ENCODE measurements at regions not wholly inside any gene's neighbourhood (a gene's known extent, or its start where the extent isn't known, plus 50 kb on each side); places are given as distances from the start of the nearest gene placed in this dataset.

DNA sequence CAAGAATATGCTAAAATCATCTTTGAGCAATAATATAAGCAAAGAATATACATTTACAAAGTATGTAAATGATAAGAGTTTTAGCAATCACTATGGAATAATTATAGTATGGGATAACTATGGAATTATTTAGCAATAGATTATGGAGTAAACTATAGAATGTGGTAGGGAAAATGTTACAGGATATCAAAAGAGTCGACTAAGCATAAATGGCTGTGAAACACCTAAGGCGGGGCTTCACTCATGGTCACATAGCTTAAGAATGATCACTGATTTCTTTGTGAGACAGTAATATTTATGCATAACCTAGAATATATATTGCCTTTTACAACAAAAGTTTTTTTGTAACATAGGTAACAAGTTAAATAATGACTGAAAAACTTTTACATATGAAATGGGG lies 2049.7 kb downstream of the ARAP2 start:
- Histone ChIP-seq H3K27ac (ENCODE audit: low read depth, low read length) (no peak overlapping the region), H3K27me3 (ENCODE audit: control insufficient read depth, insufficient read depth, low read length) (no peaks in the 10 kb centered on the region), H3K9ac (ENCODE audit: low read length) (no peak overlapping the region), H3K4me3 (ENCODE audit: low read depth, low read length) (no peak overlapping the region), H3K9me3 (ENCODE audit: control insufficient read depth, insufficient read depth, low read depth, low read length) (no peaks in the 10 kb centered on the region), H3K4me1 (ENCODE audit: control insufficient read depth, insufficient read depth, low read length) (no peaks in the 10 kb centered on the region), H3K36me3 (ENCODE audit: control insufficient read depth, insufficient read depth, low read length) (no peaks in the 10 kb centered on the region)

DNA sequence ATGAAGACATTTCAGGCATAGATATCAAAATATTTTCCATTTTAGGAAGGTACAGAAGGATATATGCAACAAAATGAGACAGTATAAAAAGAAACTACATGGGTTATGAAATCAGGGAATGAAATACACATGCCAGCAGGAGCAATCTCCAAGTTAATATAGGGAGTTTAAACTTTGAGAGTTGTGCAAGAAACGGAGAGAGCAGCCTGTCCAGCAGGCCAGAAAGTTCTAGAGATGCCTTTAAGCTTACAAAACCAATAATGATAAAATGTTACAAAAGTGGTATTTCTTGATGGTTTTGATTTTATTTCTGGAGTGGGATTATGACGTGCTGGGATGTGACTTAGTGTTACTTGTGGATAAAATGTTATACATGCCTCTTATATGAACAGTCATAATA lies 2047.9 kb downstream of the ARAP2 start:
- Histone ChIP-seq H3K9me3 (ENCODE audit: control insufficient read depth, insufficient read depth, low read depth, low read length) (0 out of 2 replicates have a peak, but pooled peaks cover 2% of the 10 kb centered on the region), H3K4me3 (ENCODE audit: low read depth, low read length) (no peak overlapping the region), H3K4me1 (ENCODE audit: control insufficient read depth, insufficient read depth, low read length) (no peaks in the 10 kb centered on the region), H3K27ac (ENCODE audit: low read depth, low read length) (no peak overlapping the region), H3K27me3 (ENCODE audit: control insufficient read depth, insufficient read depth, low read length) (no peaks in the 10 kb centered on the region), H3K36me3 (ENCODE audit: control insufficient read depth, insufficient read depth, low read length) (no peaks in the 10 kb centered on the region), H3K9ac (ENCODE audit: low read length) (no peak overlapping the region)

DNA sequence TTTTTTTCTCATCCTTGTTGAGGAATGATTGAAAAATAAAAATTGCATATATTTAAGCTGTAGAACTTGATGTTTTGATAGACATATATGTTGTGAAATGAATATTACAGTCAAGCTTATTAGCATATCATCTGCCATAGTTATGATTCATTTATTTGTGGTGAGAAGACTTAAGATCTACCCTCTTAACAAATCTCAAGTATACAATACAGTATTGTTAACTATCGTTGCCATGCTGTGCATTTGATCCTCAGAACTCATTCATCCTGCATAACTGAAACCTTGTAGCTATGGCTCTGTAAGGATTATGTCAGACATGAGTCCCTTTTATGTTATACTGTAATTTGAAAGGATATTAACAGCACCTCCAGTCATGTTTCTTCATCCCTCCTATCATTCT lies 2045.3 kb downstream of the ARAP2 start:
- Histone ChIP-seq H3K9ac (ENCODE audit: low read length) (no peak overlapping the region), H3K27ac (ENCODE audit: low read depth, low read length) (no peak overlapping the region), H3K9me3 (ENCODE audit: control insufficient read depth, insufficient read depth, low read depth, low read length) (0 out of 2 replicates have a peak, but pooled peaks cover 2% of the 10 kb centered on the region), H3K4me3 (ENCODE audit: low read depth, low read length) (no peak overlapping the region), H3K27me3 (ENCODE audit: control insufficient read depth, insufficient read depth, low read length) (no peaks in the 10 kb centered on the region), H3K4me1 (ENCODE audit: control insufficient read depth, insufficient read depth, low read length) (no peaks in the 10 kb centered on the region), H3K36me3 (ENCODE audit: control insufficient read depth, insufficient read depth, low read length) (no peaks in the 10 kb centered on the region)

DNA sequence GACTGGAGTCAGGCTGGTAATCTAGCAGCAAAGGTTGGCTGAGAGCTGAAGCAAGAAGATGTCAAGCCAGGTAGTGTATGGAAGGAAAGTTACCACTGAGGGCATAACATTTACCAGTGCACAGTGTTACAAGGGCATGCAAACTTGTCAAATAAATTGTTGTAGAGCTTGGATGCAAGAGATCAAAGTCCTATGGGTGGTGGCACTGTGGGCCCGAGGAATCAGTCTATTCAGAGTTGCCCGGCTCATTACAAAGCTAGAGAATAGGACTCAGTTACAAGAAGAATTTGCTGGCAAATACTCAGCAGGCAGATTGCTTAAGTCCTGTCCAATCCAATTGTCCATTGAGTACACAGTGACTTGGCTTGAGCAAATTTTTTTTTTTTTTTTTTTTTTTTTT lies 2043.8 kb downstream of the ARAP2 start:
- Histone ChIP-seq H3K4me3 (ENCODE audit: low read depth, low read length) (no peak overlapping the region), H3K9ac (ENCODE audit: low read length) (no peak overlapping the region), H3K4me1 (ENCODE audit: control insufficient read depth, insufficient read depth, low read length) (no peaks in the 10 kb centered on the region), H3K9me3 (ENCODE audit: control insufficient read depth, insufficient read depth, low read depth, low read length) (0 out of 2 replicates have a peak, but pooled peaks cover 2% of the 10 kb centered on the region), H3K27me3 (ENCODE audit: control insufficient read depth, insufficient read depth, low read length) (no peaks in the 10 kb centered on the region), H3K36me3 (ENCODE audit: control insufficient read depth, insufficient read depth, low read length) (no peaks in the 10 kb centered on the region), H3K27ac (ENCODE audit: low read depth, low read length) (no peak overlapping the region)

DNA sequence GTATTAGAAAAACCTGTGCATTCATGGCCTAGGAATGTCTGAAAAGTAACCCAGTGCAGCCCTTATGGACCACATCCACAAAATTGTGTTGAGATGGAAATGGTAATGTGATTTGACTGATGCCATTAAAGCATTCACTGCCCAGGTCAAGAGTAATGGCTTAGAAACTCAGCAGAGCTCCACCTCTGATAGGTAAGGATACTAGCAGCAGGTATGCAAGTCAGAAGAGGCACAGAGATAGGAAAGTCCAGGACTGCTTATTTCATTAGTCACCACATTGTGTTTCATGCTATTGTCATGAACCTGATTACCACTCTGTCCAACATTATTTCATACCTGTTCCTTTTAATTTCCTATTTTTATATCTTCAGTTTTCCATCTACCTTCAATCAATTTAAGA lies 2042.2 kb downstream of the ARAP2 start:
- Histone ChIP-seq H3K9me3 (ENCODE audit: control insufficient read depth, insufficient read depth, low read depth, low read length) (peaks cover 16% of the 10 kb centered on the region), H3K9ac (ENCODE audit: low read length) (no peak overlapping the region)

DNA sequence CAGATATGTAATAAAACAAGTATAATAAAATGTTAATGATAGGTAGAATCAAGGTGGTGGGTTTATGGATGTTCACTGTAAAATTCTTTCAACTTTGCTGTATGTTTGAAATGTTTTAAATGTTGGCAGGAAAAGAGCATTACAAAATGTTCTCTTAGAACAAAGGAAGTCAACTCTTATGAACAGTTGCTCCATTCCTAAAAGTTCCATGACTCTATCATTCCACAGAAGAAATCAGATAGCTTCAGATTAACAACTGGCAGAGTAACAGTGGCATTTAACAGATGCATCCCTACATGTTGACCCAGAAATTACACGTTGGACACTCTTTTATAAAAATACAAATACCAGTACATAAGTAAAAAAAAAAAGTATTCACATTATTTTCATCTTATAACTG lies 2023.7 kb downstream of the ARAP2 start:
- Histone ChIP-seq H3K9ac (ENCODE audit: low read length) (no peak overlapping the region), H3K27ac (ENCODE audit: low read depth, low read length) (no peak overlapping the region), H3K9me3 (ENCODE audit: control insufficient read depth, insufficient read depth, low read depth, low read length) (no peaks in the 10 kb centered on the region), H3K4me1 (ENCODE audit: control insufficient read depth, insufficient read depth, low read length) (no peaks in the 10 kb centered on the region), H3K4me3 (ENCODE audit: low read depth, low read length) (no peak overlapping the region), H3K36me3 (ENCODE audit: control insufficient read depth, insufficient read depth, low read length) (no peaks in the 10 kb centered on the region), H3K27me3 (ENCODE audit: control insufficient read depth, insufficient read depth, low read length) (no peaks in the 10 kb centered on the region)

More for the DNA sequence above, 2042.2 kb downstream of the ARAP2 start:
- Histone ChIP-seq H3K27me3 (ENCODE audit: control insufficient read depth, insufficient read depth, low read length) (no peaks in the 10 kb centered on the region), H3K36me3 (ENCODE audit: control insufficient read depth, insufficient read depth, low read length) (no peaks in the 10 kb centered on the region), H3K27ac (ENCODE audit: low read depth, low read length) (no peak overlapping the region), H3K4me3 (ENCODE audit: low read depth, low read length) (no peak overlapping the region), H3K4me1 (ENCODE audit: control insufficient read depth, insufficient read depth, low read length) (no peaks in the 10 kb centered on the region)

DNA sequence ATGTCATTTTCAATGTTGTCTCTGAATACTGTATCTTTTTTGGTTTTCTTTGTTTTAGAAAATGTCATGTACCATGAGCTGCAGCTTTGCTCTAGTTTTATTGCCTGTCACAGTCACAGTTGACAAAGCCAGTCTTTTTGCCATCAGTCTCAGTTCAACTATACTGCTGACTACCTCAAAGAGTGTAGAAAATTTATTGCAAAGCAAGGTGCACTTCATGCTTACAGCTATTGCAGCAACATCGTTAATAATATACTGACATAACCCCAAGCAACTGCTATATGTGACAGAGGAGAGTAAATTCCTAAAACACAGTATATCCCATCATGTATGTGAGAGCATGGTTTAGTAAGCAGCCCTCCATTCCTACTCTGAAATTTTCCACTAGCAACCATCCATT lies 2022.3 kb downstream of the ARAP2 start:
- Histone ChIP-seq H3K27ac (ENCODE audit: low read depth, low read length) (no peak overlapping the region), H3K4me3 (ENCODE audit: low read depth, low read length) (no peak overlapping the region), H3K4me1 (ENCODE audit: control insufficient read depth, insufficient read depth, low read length) (no peaks in the 10 kb centered on the region), H3K9me3 (ENCODE audit: control insufficient read depth, insufficient read depth, low read depth, low read length) (no peaks in the 10 kb centered on the region), H3K27me3 (ENCODE audit: control insufficient read depth, insufficient read depth, low read length) (no peaks in the 10 kb centered on the region), H3K9ac (ENCODE audit: low read length) (no peak overlapping the region), H3K36me3 (ENCODE audit: control insufficient read depth, insufficient read depth, low read length) (no peaks in the 10 kb centered on the region)

DNA sequence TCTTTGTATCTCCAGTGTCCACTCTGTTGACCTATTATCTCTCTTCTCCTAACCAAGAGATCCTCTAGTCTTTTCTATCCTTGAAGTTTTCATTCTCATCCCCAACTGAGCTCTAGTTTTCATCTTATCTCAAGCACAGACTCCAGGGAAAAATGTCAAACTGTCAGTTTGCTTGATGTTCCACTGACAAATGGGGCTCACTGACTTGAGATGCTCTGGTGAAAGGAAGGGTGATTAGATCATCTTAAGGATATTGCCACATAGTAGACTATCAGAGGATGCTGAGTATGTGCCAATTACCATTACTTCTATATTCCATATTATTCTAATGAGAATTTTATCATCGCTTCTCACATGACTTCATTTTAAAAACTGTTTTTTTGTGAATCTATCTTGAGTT lies 2008.2 kb downstream of the ARAP2 start:
- H3K27me3 ChIP-seq (ENCODE audit: control insufficient read depth, insufficient read depth, low read length) = no peaks in the 10 kb centered on the region

DNA sequence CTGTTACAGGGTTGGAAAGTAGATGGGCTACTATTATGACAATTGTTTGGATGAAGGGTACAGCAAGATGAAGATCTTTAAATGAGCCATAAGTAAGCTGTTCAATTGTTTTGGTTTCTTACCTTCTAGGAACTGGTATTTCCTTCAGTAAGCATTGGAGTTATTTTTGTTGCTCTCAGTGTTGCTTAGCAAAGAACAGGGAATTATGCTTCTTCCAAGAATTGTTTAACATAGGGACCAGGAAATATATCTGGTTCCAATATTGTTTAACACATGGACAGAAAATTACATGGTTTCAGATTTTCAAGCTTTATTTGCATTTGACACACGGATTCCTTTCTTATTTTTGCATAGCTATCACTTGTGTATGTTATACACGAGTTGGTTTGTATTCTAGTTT lies 1999.0 kb downstream of the ARAP2 start:
- H3K9me3 ChIP-seq (ENCODE audit: control insufficient read depth, insufficient read depth, low read depth, low read length) = no peaks in the 10 kb centered on the region
- no peaks in the 10 kb centered on the region for H3K4me1 ChIP-seq (ENCODE audit: control insufficient read depth, insufficient read depth, low read length)
- no peaks in the 10 kb centered on the region for H3K27me3 ChIP-seq (ENCODE audit: control insufficient read depth, insufficient read depth, low read length)
- H3K9ac ChIP-seq (ENCODE audit: low read length) = no peak overlapping the region
- no peak overlapping the region for H3K4me3 ChIP-seq (ENCODE audit: low read depth, low read length)
- no peak overlapping the region for H3K27ac ChIP-seq (ENCODE audit: low read depth, low read length)
- no peaks in the 10 kb centered on the region for H3K36me3 ChIP-seq (ENCODE audit: control insufficient read depth, insufficient read depth, low read length)

More for the DNA sequence above, 2008.2 kb downstream of the ARAP2 start:
- H3K9ac ChIP-seq (ENCODE audit: low read length) = no peak overlapping the region
- 0 out of 2 replicates have a peak, but pooled peaks cover 3% of the 10 kb centered on the region for H3K9me3 ChIP-seq (ENCODE audit: control insufficient read depth, insufficient read depth, low read depth, low read length)
- no peak overlapping the region for H3K4me3 ChIP-seq (ENCODE audit: low read depth, low read length)
- H3K4me1 ChIP-seq (ENCODE audit: control insufficient read depth, insufficient read depth, low read length) = no peaks in the 10 kb centered on the region
- no peak overlapping the region for H3K27ac ChIP-seq (ENCODE audit: low read depth, low read length)
- no peaks in the 10 kb centered on the region for H3K36me3 ChIP-seq (ENCODE audit: control insufficient read depth, insufficient read depth, low read length)

DNA sequence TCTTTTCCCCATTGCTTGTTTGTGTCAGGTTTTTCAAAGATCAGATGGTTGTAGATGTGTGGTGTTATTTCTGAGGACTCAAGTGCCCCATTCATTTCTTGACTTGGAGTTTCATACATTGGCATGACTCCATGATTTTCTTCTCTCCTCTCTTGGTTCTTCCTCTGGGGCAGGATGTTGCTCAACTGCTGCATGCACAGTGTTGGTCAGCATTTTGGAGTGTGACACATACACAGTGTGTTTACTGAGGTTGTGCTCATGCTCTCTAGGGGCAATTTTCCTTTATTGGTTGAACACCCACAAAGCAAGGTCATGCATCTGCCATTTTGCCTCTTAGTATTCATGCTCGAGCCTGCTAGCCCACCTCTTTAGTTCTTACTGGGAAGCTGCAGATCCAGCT lies 1993.8 kb downstream of the ARAP2 start:
- Histone ChIP-seq H3K4me1 (ENCODE audit: control insufficient read depth, insufficient read depth, low read length) (no peaks in the 10 kb centered on the region), H3K9me3 (ENCODE audit: control insufficient read depth, insufficient read depth, low read depth, low read length) (no peaks in the 10 kb centered on the region), H3K9ac (ENCODE audit: low read length) (no peak overlapping the region), H3K27me3 (ENCODE audit: control insufficient read depth, insufficient read depth, low read length) (no peaks in the 10 kb centered on the region), H3K36me3 (ENCODE audit: control insufficient read depth, insufficient read depth, low read length) (no peaks in the 10 kb centered on the region), H3K4me3 (ENCODE audit: low read depth, low read length) (no peak overlapping the region), H3K27ac (ENCODE audit: low read depth, low read length) (no peak overlapping the region)

DNA sequence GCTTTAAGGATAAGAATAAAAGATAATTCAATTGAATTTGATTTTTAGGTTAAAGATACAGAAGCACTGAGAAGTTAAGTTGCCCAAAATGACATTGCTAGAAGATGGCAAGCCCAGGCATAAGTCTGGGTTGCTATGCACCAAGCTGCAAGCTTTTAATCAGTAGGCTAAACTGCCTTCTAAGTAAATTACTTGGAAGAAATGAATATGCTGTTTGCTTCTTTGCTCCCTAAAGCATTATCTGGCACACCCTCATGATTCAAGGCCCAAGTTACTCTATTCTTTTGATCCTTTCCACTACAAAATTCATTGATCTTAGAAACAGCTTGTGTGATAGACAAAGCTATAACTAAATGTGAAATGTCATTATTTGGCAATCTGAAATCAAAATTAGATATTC lies 1991.1 kb downstream of the ARAP2 start:
- no peaks in the 10 kb centered on the region for H3K4me1 ChIP-seq (ENCODE audit: control insufficient read depth, insufficient read depth, low read length)
- H3K4me3 ChIP-seq (ENCODE audit: low read depth, low read length) = no peak overlapping the region
- H3K9me3 ChIP-seq (ENCODE audit: control insufficient read depth, insufficient read depth, low read depth, low read length) = no peaks in the 10 kb centered on the region
- H3K27me3 ChIP-seq (ENCODE audit: control insufficient read depth, insufficient read depth, low read length) = no peaks in the 10 kb centered on the region
- H3K36me3 ChIP-seq (ENCODE audit: control insufficient read depth, insufficient read depth, low read length) = no peaks in the 10 kb centered on the region
- H3K27ac ChIP-seq (ENCODE audit: low read depth, low read length) = no peak overlapping the region
- H3K9ac ChIP-seq (ENCODE audit: low read length) = no peak overlapping the region

DNA sequence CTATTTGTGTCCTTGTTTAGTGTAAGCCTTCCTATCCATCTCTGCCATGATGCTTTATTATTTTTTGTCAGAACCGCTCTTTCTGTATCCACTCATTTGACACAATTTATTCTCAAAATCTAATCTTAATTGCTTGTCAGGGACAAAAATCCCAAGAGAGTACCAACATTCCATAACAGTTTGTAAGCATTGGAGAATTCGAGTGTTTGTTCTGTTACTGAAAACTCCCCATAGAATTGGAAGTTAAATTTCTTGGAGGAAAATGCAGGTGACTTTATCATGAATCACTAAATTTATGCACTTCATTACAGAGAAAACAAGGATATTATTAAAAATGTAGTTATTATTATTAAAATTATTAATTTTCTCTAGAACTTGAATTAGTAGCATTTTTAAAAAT lies 1986.1 kb downstream of the ARAP2 start:
- no peaks in the 10 kb centered on the region for H3K27me3 ChIP-seq (ENCODE audit: control insufficient read depth, insufficient read depth, low read length)
- no peaks in the 10 kb centered on the region for H3K9me3 ChIP-seq (ENCODE audit: control insufficient read depth, insufficient read depth, low read depth, low read length)
- H3K36me3 ChIP-seq (ENCODE audit: control insufficient read depth, insufficient read depth, low read length) = no peaks in the 10 kb centered on the region
- no peak overlapping the region for H3K27ac ChIP-seq (ENCODE audit: low read depth, low read length)
- H3K4me3 ChIP-seq (ENCODE audit: low read depth, low read length) = no peak overlapping the region
- H3K9ac ChIP-seq (ENCODE audit: low read length) = no peak overlapping the region
- no peaks in the 10 kb centered on the region for H3K4me1 ChIP-seq (ENCODE audit: control insufficient read depth, insufficient read depth, low read length)
